SK-N-MC (cell line): ENCODE measurements at regions not wholly inside any gene's neighbourhood (a gene's known extent, or its start where the extent isn't known, plus 50 kb on each side); places are given as distances from the start of the nearest gene placed in this dataset.

ENCODE experiments used
- EZH2 ChIP-seq: fragments of 200-600 bp; sonication (generic); IDR thresholded peaks from one replicate; pipeline ENCODE4 v1.6.1; 2017; ENCODE audit warnings: antibody characterized with exemption
- FOXP2 ChIP-seq: optimal IDR thresholded peaks from 2 replicates; pipeline ENCODE3; 2011; ENCODE audit warnings: mild to moderate bottlenecking, moderate library complexity; ENCODE audit not compliant: insufficient read depth; ENCODE audit errors: extremely low read length, control extremely low read depth
- POLR2AphosphoS5 ChIP-seq: IDR thresholded peaks from 2 replicates; pipeline ENCODE4 v1.6.1; 2012; ENCODE audit warnings: mild to moderate bottlenecking, low read depth, low read length, borderline replicate concordance

DNA sequence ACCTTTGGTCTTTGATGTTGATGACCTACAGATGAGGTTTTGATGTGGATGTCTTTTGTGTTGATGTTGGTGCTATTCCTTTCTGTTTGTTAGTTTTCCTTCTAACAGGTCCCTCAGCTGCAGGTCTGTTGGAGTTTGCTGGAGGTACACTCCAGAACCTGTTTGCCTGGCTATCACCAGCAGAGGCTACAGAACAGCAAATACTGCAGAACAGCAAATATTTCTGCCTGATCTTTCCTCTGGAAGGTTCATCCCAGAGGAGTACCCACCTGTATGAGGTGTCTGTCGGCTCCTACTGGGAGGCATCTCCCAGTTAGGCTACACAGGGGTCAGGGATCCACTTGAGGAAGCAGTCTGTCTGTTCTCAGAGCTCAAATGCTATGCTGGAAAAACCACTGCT, 694.5 kb upstream of the CDH6 start:
- no peak for TF ChIP-seq EZH2
- TF ChIP-seq POLR2AphosphoS5, result no peak
- no peak for TF ChIP-seq FOXP2
